Smooth muscle cell (in vitro differentiated cells): ENCODE measurements at regions not wholly inside any gene's neighbourhood (a gene's known extent, or its start where the extent isn't known, plus 50 kb on each side); places are given as distances from the start of the nearest gene placed in this dataset.

Source experiments
- DNase-seq: peaks from one replicate; lab custom pipeline; 2025; ENCODE audit not compliant: unreplicated experiment; lab: John Stamatoyannopoulos, UW
- H2AFZ ChIP-seq: fragments of 200-600 bp; sonication (generic); 2 replicates; pipeline ENCODE4 v1.6.0; 2016; ENCODE audit warnings: antibody characterized with exemption, low read depth, mild to moderate bottlenecking
- H3F3A ChIP-seq: fragments of 200-600 bp; sonication (generic); 2 replicates; pipeline ENCODE4 v1.6.0; 2017; ENCODE audit warnings: antibody characterized with exemption, low read depth
- H3K27ac ChIP-seq: fragments of 200-600 bp; sonication (generic); 2 replicates; pipeline ENCODE4 v1.5.1; 2016; ENCODE audit warnings: low read depth, mild to moderate bottlenecking
- H3K27me3 ChIP-seq: fragments of 200-600 bp; sonication (generic); 2 replicates; pipeline ENCODE4 v1.6.1; 2016; ENCODE audit warnings: low read depth, mild to moderate bottlenecking
- H3K36me3 ChIP-seq: fragments of 200-600 bp; sonication (generic); 2 replicates; pipeline ENCODE4 v1.5.1; 2016; ENCODE audit warnings: low read depth
- H3K4me1 ChIP-seq: fragments of 200-600 bp; sonication (generic); 2 replicates; pipeline ENCODE4 v1.5.1; 2016; ENCODE audit warnings: low read depth
- H3K4me2 ChIP-seq: fragments of 200-600 bp; sonication (generic); 2 replicates; pipeline ENCODE4 v1.6.0; 2016; ENCODE audit warnings: mild to moderate bottlenecking
- H3K4me3 ChIP-seq: fragments of 200-600 bp; sonication (generic); 2 replicates; pipeline ENCODE4 v1.5.1; 2016; ENCODE audit warnings: mild to moderate bottlenecking
- H3K79me2 ChIP-seq: fragments of 200-600 bp; sonication (generic); 2 replicates; pipeline ENCODE4 v1.6.0; 2016; ENCODE audit warnings: low read depth, mild to moderate bottlenecking
- H3K9ac ChIP-seq: fragments of 200-600 bp; sonication (generic); 2 replicates; pipeline ENCODE4 v1.6.0; 2016; ENCODE audit warnings: low read depth
- H3K9me3 ChIP-seq: fragments of 200-600 bp; sonication (generic); replicated peaks from 2 replicates; pipeline ENCODE4 v1.5.1; 2016; ENCODE audit warnings: low read depth
- H4K20me1 ChIP-seq: fragments of 200-600 bp; sonication (generic); 2 replicates; pipeline ENCODE4 v1.6.0; 2016; ENCODE audit warnings: low read depth
- CTCF ChIP-seq: fragments of 200-600 bp; sonication (generic); IDR thresholded peaks from 2 replicates; pipeline ENCODE4 v1.5.1; 2017; ENCODE audit warnings: borderline replicate concordance, mild to moderate bottlenecking, antibody characterized with exemption; ENCODE audit not compliant: insufficient read depth, poor library complexity, severe bottlenecking
- WGBS: methylation state at CpG from one replicate; pipeline ENCODE4 v1.1.7; 2016; ENCODE audit warnings: low lambda C conversion rate; 5-methylcytosine and 5-hydroxymethylcytosine counted together

- Histone ChIP-seq H3K9me3 (no peaks in the 10 kb centered on the region), H3K27ac (no peak overlapping the region), H4K20me1 (no peaks in the 10 kb centered on the region), H2AFZ (no peak overlapping the region), H3K4me2 (no peak overlapping the region), H3K27me3 (peaks cover 4% of the 10 kb centered on the region), H3K4me3 (no peak overlapping the region), H3K4me1 (no peaks in the 10 kb centered on the region), H3K36me3 (no peaks in the 10 kb centered on the region), H3F3A (no peaks in the 10 kb centered on the region), H3K79me2 (no peaks in the 10 kb centered on the region), H3K9ac (no peak overlapping the region)
- 100% methylated on average over 1 of the region's 1 CpG for WGBS
- no peak for DNase-seq
- TF ChIP-seq CTCF, result no peak
Measured at GRCh38 chr3:182036382-182036781, 324.7 kb downstream of the SOX2 start.

- WGBS, result 97% methylated on average over 1 of the region's 1 CpG
- H3K27me3 ChIP-seq, result peaks cover 4% of the 10 kb centered on the region
- H2AFZ ChIP-seq, result no peak overlapping the region
- H3K36me3 ChIP-seq, result no peaks in the 10 kb centered on the region
- no peak overlapping the region for H3K4me2 ChIP-seq
- H3K27ac ChIP-seq, result no peak overlapping the region
- H3K79me2 ChIP-seq, result no peaks in the 10 kb centered on the region
- no peak for TF ChIP-seq CTCF
- H4K20me1 ChIP-seq, result no peaks in the 10 kb centered on the region
- H3K9ac ChIP-seq, result no peak overlapping the region
- no peak overlapping the region for H3K4me3 ChIP-seq
- DNase-seq, result no peak
- H3F3A ChIP-seq, result no peaks in the 10 kb centered on the region
- no peaks in the 10 kb centered on the region for H3K4me1 ChIP-seq
- H3K9me3 ChIP-seq, result no peaks in the 10 kb centered on the region
Measured at GRCh38 chr3:182041668-182042291, 330.1 kb downstream of the SOX2 start.

- Histone ChIP-seq H3K27ac (no peak overlapping the region), H3F3A (no peaks in the 10 kb centered on the region), H3K4me1 (no peaks in the 10 kb centered on the region), H3K27me3 (peaks cover 6% of the 10 kb centered on the region), H3K36me3 (no peaks in the 10 kb centered on the region), H3K9me3 (no peaks in the 10 kb centered on the region), H3K4me2 (no peak overlapping the region), H2AFZ (no peak overlapping the region), H3K79me2 (no peaks in the 10 kb centered on the region), H3K9ac (no peak overlapping the region), H3K4me3 (no peak overlapping the region), H4K20me1 (no peaks in the 10 kb centered on the region)
- WGBS, result 80% methylated on average over 2 of the region's 2 CpGs
- TF ChIP-seq CTCF, result no peak
- no peak for DNase-seq
Measured at GRCh38 chr3:182045736-182046135, 334.0 kb downstream of the SOX2 start.

GRCh38 chr3:182046166-182046764 lies 334.5 kb downstream of the SOX2 start:
- Histone ChIP-seq H3K79me2 (no peaks in the 10 kb centered on the region), H3K4me2 (no peak overlapping the region), H3K27me3 (peaks cover 6% of the 10 kb centered on the region), H3K36me3 (no peaks in the 10 kb centered on the region), H3K4me3 (no peak overlapping the region), H4K20me1 (no peaks in the 10 kb centered on the region), H3K9ac (no peak overlapping the region), H3K4me1 (peaks cover 3% of the 10 kb centered on the region), H3K9me3 (no peaks in the 10 kb centered on the region), H3K27ac (no peak overlapping the region), H2AFZ (no peak overlapping the region), H3F3A (no peaks in the 10 kb centered on the region)
- no peak for TF ChIP-seq CTCF
- WGBS, result 96% methylated on average over 11 of the region's 11 CpGs
- DNase-seq, result no peak
